GM23248 (cell line): ENCODE measurements at regions not wholly inside any gene's neighbourhood (a gene's known extent, or its start where the extent isn't known, plus 50 kb on each side); places are given as distances from the start of the nearest gene placed in this dataset.

Source experiments
- DNase-seq: peaks from one replicate; pipeline ENCODE4 v3.0.0-alpha.2; 2015
- H2AFZ ChIP-seq: fragments of 200-600 bp; sonication (generic); 2 replicates; pipeline ENCODE4 v1.6.1; 2016; ENCODE audit warnings: antibody characterized with exemption
- H3F3A ChIP-seq: fragments of 200-600 bp; sonication (generic); 2 replicates; pipeline ENCODE4 v1.6.1; 2016; ENCODE audit warnings: mild to moderate bottlenecking, antibody characterized with exemption, mixed run types; ENCODE audit not compliant: insufficient read depth
- H3K27ac ChIP-seq: fragments of 200-600 bp; sonication (generic); 2 replicates; pipeline ENCODE4 v1.5.1; 2016; ENCODE audit warnings: mild to moderate bottlenecking
- H3K27me3 ChIP-seq: fragments of 200-600 bp; sonication (generic); replicated peaks from 2 replicates; pipeline ENCODE4 v1.6.1; 2016; ENCODE audit warnings: mild to moderate bottlenecking; ENCODE audit not compliant: insufficient read depth
- H3K36me3 ChIP-seq: fragments of 200-600 bp; sonication (generic); 2 replicates; pipeline ENCODE4 v1.6.1; 2016; ENCODE audit warnings: low read depth, mild to moderate bottlenecking
- H3K4me1 ChIP-seq: fragments of 200-600 bp; sonication (generic); 2 replicates; pipeline ENCODE4 v1.6.1; 2016; ENCODE audit warnings: mild to moderate bottlenecking; ENCODE audit not compliant: insufficient read depth
- H3K4me2 ChIP-seq: fragments of 200-600 bp; sonication (generic); one replicate; pipeline ENCODE4 v1.6.1; 2016; ENCODE audit warnings: mild to moderate bottlenecking; ENCODE audit not compliant: unreplicated experiment
- H3K4me3 ChIP-seq: fragments of 200-600 bp; sonication (generic); 2 replicates; pipeline ENCODE4 v1.5.1; 2016; ENCODE audit warnings: mild to moderate bottlenecking
- H3K79me2 ChIP-seq: fragments of 200-600 bp; sonication (generic); 2 replicates; pipeline ENCODE4 v1.6.1; 2016; ENCODE audit warnings: mild to moderate bottlenecking; ENCODE audit not compliant: insufficient read depth
- H3K9ac ChIP-seq: fragments of 200-600 bp; sonication (generic); 2 replicates; pipeline ENCODE4 v1.6.1; 2016; ENCODE audit warnings: mild to moderate bottlenecking
- H3K9me2 ChIP-seq: fragments of 200-600 bp; sonication (generic); 2 replicates; pipeline ENCODE4 v1.6.1; 2016; ENCODE audit warnings: mixed run types, mild to moderate bottlenecking, moderate library complexity; ENCODE audit not compliant: insufficient read depth
- H3K9me3 ChIP-seq: fragments of 200-600 bp; sonication (generic); one replicate; pipeline ENCODE4 v1.6.1; 2017; ENCODE audit warnings: low read depth
- H4K20me1 ChIP-seq: fragments of 200-600 bp; sonication (generic); 2 replicates; pipeline ENCODE4 v1.6.0; 2016; ENCODE audit not compliant: insufficient read depth
- EZH2 ChIP-seq: fragments of 200-600 bp; sonication (generic); IDR thresholded peaks from 2 replicates; pipeline ENCODE4 v1.6.1; 2018; ENCODE audit warnings: antibody characterized with exemption, mild to moderate bottlenecking; ENCODE audit not compliant: insufficient read depth, poor library complexity, severe bottlenecking
- EZH2phosphoT487 ChIP-seq: fragments of 200-600 bp; sonication (generic); IDR thresholded peaks from 2 replicates; pipeline ENCODE4 v1.6.1; 2018; ENCODE audit warnings: antibody characterized with exemption, moderate library complexity, mild to moderate bottlenecking, low read depth; ENCODE audit not compliant: insufficient read depth
- WGBS, 2 experiments: methylation state at CpG; one replicate each; pipeline ENCODE4 v1.1.6; 2015 to 2017; ENCODE audit warnings: low lambda C conversion rate in 2 of 2, low coverage in 1 of 2; ENCODE audit errors: missing lambda C conversion rate in 2 of 2; 5-methylcytosine and 5-hydroxymethylcytosine counted together
- in situ Hi-C: fragments of 300-500 bp; cut with MboI; formaldehyde crosslinking; loops from 2 replicates; pipeline ENCODE4 v1.15.0; 2020

- no peak overlapping the region for H3K4me2 ChIP-seq
- TF ChIP-seq EZH2 (no peak), EZH2phosphoT487 (no peak)
- no peaks in the 10 kb centered on the region for H3K79me2 ChIP-seq
- no peaks in the 10 kb centered on the region for H3K27me3 ChIP-seq
- no peaks in the 10 kb centered on the region for H4K20me1 ChIP-seq
- no peaks in the 10 kb centered on the region for H3K9me3 ChIP-seq
- H3K9ac ChIP-seq: no peak overlapping the region
- in situ Hi-C loops: no loop called here
- DNase-seq: no peak
- H3K36me3 ChIP-seq: no peaks in the 10 kb centered on the region
- no peaks in the 10 kb centered on the region for H3F3A ChIP-seq
- H3K9me2 ChIP-seq: no peaks in the 10 kb centered on the region
- 74 to 82% methylated on average over 6 of the region's 6 CpGs for WGBS, 2 experiments
- no peak overlapping the region for H2AFZ ChIP-seq
- no peaks in the 10 kb centered on the region for H3K4me1 ChIP-seq
- no peak overlapping the region for H3K27ac ChIP-seq
- H3K4me3 ChIP-seq: no peak overlapping the region
These were observed 72.4 kb upstream of the SYT1 start for GRCh38 chr12:78792052-78792698.

GRCh38 chr12:78793491-78793890 is 71.1 kb upstream of the SYT1 start:
- WGBS, 2 experiments: 25 to 28% methylated on average over 2 of the region's 2 CpGs
- no peaks in the 10 kb centered on the region for H3K36me3 ChIP-seq
- H4K20me1 ChIP-seq: no peaks in the 10 kb centered on the region
- H3K9me2 ChIP-seq: no peaks in the 10 kb centered on the region
- H3K4me3 ChIP-seq: no peak overlapping the region
- no peak overlapping the region for H3K9ac ChIP-seq
- no peaks in the 10 kb centered on the region for H3K27me3 ChIP-seq
- H3K79me2 ChIP-seq: no peaks in the 10 kb centered on the region
- TF ChIP-seq EZH2phosphoT487 (no peak), EZH2 (no peak)
- in situ Hi-C loops: no loop called here
- H3K9me3 ChIP-seq: no peaks in the 10 kb centered on the region
- no peak overlapping the region for H3K4me2 ChIP-seq
- H3K4me1 ChIP-seq: no peaks in the 10 kb centered on the region
- H3K27ac ChIP-seq: no peak overlapping the region
- no peak overlapping the region for H2AFZ ChIP-seq
- DNase-seq: no peak
- no peaks in the 10 kb centered on the region for H3F3A ChIP-seq

GRCh38 chr12:78793982-78794381 is 70.6 kb upstream of the SYT1 start:
- no peaks in the 10 kb centered on the region for H4K20me1 ChIP-seq
- H3K4me1 ChIP-seq: no peaks in the 10 kb centered on the region
- H3K79me2 ChIP-seq: no peaks in the 10 kb centered on the region
- H3K36me3 ChIP-seq: no peaks in the 10 kb centered on the region
- H3K9me3 ChIP-seq: no peaks in the 10 kb centered on the region
- DNase-seq: no peak
- H3F3A ChIP-seq: no peaks in the 10 kb centered on the region
- no peak overlapping the region for H3K4me3 ChIP-seq
- H3K27ac ChIP-seq: no peak overlapping the region
- H3K27me3 ChIP-seq: no peaks in the 10 kb centered on the region
- no peak overlapping the region for H3K9ac ChIP-seq
- TF ChIP-seq EZH2: no peak
- TF ChIP-seq EZH2phosphoT487: no peak
- H2AFZ ChIP-seq: no peak overlapping the region
- H3K4me2 ChIP-seq: no peak overlapping the region
- no peaks in the 10 kb centered on the region for H3K9me2 ChIP-seq
- in situ Hi-C loops: no loop called here
- 92 to 94% methylated on average over 17 to 18 of the region's 18 CpGs for WGBS, 2 experiments

- Histone ChIP-seq H3K27ac (no peak overlapping the region), H3K27me3 (no peaks in the 10 kb centered on the region), H2AFZ (no peak overlapping the region), H3K4me1 (no peaks in the 10 kb centered on the region), H3K79me2 (no peaks in the 10 kb centered on the region), H3K36me3 (no peaks in the 10 kb centered on the region), H3K9me3 (no peaks in the 10 kb centered on the region), H3K9me2 (no peaks in the 10 kb centered on the region), H3K9ac (no peak overlapping the region), H3F3A (no peaks in the 10 kb centered on the region), H4K20me1 (no peaks in the 10 kb centered on the region), H3K4me2 (no peak overlapping the region), H3K4me3 (no peak overlapping the region)
- DNase-seq: no peak
- in situ Hi-C loops: no loop called here
- no peak for TF ChIP-seq EZH2
- TF ChIP-seq EZH2phosphoT487: no peak
These were observed 68.6 kb upstream of the SYT1 start for GRCh38 chr12:78795934-78796445.
